OCI-M2 (cell line): ENCODE measurements at regions not wholly inside any gene's neighbourhood (a gene's known extent, or its start where the extent isn't known, plus 50 kb on each side); places are given as distances from the start of the nearest gene placed in this dataset.

Experiments
- DNase-seq: peaks from one replicate; lab custom pipeline; 2025; ENCODE audit not compliant: unreplicated experiment; lab: John Stamatoyannopoulos, UW

GRCh38 chr6:23106951-23107350 lies 537.6 kb downstream of the HDGFL1 start:
- no peak for DNase-seq

- DNase-seq: no peak
Measured at GRCh38 chr6:23111984-23112383, 542.6 kb downstream of the HDGFL1 start.

GRCh38 chr6:23114812-23115504 lies 545.6 kb downstream of the HDGFL1 start:
- no peak for DNase-seq

- DNase-seq: no peak
Measured at GRCh38 chr6:23137611-23138010, 568.2 kb downstream of the HDGFL1 start.

- DNase-seq: no peak
Measured at GRCh38 chr6:23140871-23141270, 571.5 kb downstream of the HDGFL1 start.

GRCh38 chr6:23145781-23146180 lies 576.4 kb downstream of the HDGFL1 start:
- no peak for DNase-seq

GRCh38 chr6:23154159-23154558 lies 584.8 kb downstream of the HDGFL1 start:
- no peak for DNase-seq

GRCh38 chr6:23170049-23170448 lies 600.7 kb downstream of the HDGFL1 start:
- DNase-seq: no peak

GRCh38 chr6:23173234-23173633 lies 603.9 kb downstream of the HDGFL1 start:
- no peak for DNase-seq

GRCh38 chr6:23174781-23175361 lies 605.5 kb downstream of the HDGFL1 start:
- DNase-seq: no peak

- no peak for DNase-seq
Measured at GRCh38 chr6:23175391-23175790, 606.0 kb downstream of the HDGFL1 start.

- DNase-seq: no peak
Measured at GRCh38 chr6:23176471-23176870, 607.1 kb downstream of the HDGFL1 start.

- no peak for DNase-seq
Measured at GRCh38 chr6:23176883-23177282, 607.5 kb downstream of the HDGFL1 start.

GRCh38 chr6:23177806-23178205 lies 608.4 kb downstream of the HDGFL1 start:
- no peak for DNase-seq

GRCh38 chr6:23179994-23180393 lies 610.6 kb downstream of the HDGFL1 start:
- no peak for DNase-seq

- no peak for DNase-seq
Measured at GRCh38 chr6:23180504-23181293, 611.3 kb downstream of the HDGFL1 start.

GRCh38 chr6:23181356-23182110 lies 612.2 kb downstream of the HDGFL1 start:
- no peak for DNase-seq

- DNase-seq: no peak
Measured at GRCh38 chr6:23183846-23184245, 614.5 kb downstream of the HDGFL1 start.

- DNase-seq: no peak
Measured at GRCh38 chr6:23184351-23184750, 615.0 kb downstream of the HDGFL1 start.

GRCh38 chr6:23195487-23195886 lies 626.1 kb downstream of the HDGFL1 start:
- DNase-seq: no peak

GRCh38 chr6:23199541-23199940 lies 630.2 kb downstream of the HDGFL1 start:
- DNase-seq: no peak
